Large intestine (tissue), 3 donors: ENCODE measurements at regions not wholly inside any gene's neighbourhood (a gene's known extent, or its start where the extent isn't known, plus 50 kb on each side); places are given as distances from the start of the nearest gene placed in this dataset.

ENCODE experiments used
- DNase-seq, 2 donors: peaks; one replicate each; pipeline versions ENCODE4 v3.0.0 to v3.0.0-alpha.2; 2013
- H3K27ac ChIP-seq: one replicate; pipeline ENCODE4 v1.5.1; 2013; ENCODE audit warnings: low read length
- H3K27me3 ChIP-seq: 2 replicates; pipeline ENCODE4 v1.6.1; 2013; ENCODE audit warnings: low read length; ENCODE audit not compliant: control insufficient read depth, insufficient read depth
- H3K36me3 ChIP-seq: 2 replicates; pipeline ENCODE4 v1.6.1; 2013; ENCODE audit warnings: low read length; ENCODE audit not compliant: control insufficient read depth, insufficient read depth
- H3K4me1 ChIP-seq: one replicate; pipeline ENCODE4 v1.6.1; 2013; ENCODE audit warnings: low read length; ENCODE audit not compliant: control insufficient read depth, insufficient read depth
- H3K4me3 ChIP-seq: one replicate; pipeline ENCODE4 v1.5.1; 2013; ENCODE audit warnings: low read length
- H3K9me3 ChIP-seq: one replicate; pipeline ENCODE4 v1.6.1; 2013; ENCODE audit warnings: mild to moderate bottlenecking, low read depth, low read length, moderate library complexity; ENCODE audit not compliant: control insufficient read depth
- WGBS: methylation state at CpG from one replicate; pipeline ENCODE4 v1.1.5; 2013; ENCODE audit warnings: low lambda C conversion rate; ENCODE audit not compliant: insufficient coverage; 5-methylcytosine and 5-hydroxymethylcytosine counted together

- WGBS, result 40% methylated on average over 1 of the region's 9 CpGs
- Histone ChIP-seq H3K9me3 (no peaks in the 10 kb centered on the region), H3K4me1 (peaks cover 3% of the 10 kb centered on the region), H3K27ac (peak overlapping the region; percentile 40), H3K4me3 (peak overlapping the region; percentile 11), H3K27me3 (no peaks in the 10 kb centered on the region), H3K36me3 (no peaks in the 10 kb centered on the region)
- peak in 1 of 2 donors; percentile 32 for DNase-seq
Observed at GRCh38 chr10:62637249-62638061, 167.1 kb upstream of the ADO start.

- no peaks in the 10 kb centered on the region for H3K27me3 ChIP-seq
- H3K4me3 ChIP-seq, result no peak overlapping the region
- H3K27ac ChIP-seq, result peak overlapping the region; percentile 40
- DNase-seq, result no peak
- H3K9me3 ChIP-seq, result no peaks in the 10 kb centered on the region
- no peaks in the 10 kb centered on the region for H3K36me3 ChIP-seq
- peaks cover 3% of the 10 kb centered on the region for H3K4me1 ChIP-seq
- 100% methylated on average over 1 of the region's 7 CpGs for WGBS
Observed at GRCh38 chr10:62638062-62638477, 166.4 kb upstream of the ADO start.

- no peaks in the 10 kb centered on the region for H3K27me3 ChIP-seq
- peaks cover 3% of the 10 kb centered on the region for H3K4me1 ChIP-seq
- no peak overlapping the region for H3K27ac ChIP-seq
- H3K4me3 ChIP-seq, result no peak overlapping the region
- no peak for DNase-seq
- no peaks in the 10 kb centered on the region for H3K36me3 ChIP-seq
- H3K9me3 ChIP-seq, result no peaks in the 10 kb centered on the region
- no CpG with 5 or more reads among the region's 2 CpGs for WGBS
Observed at GRCh38 chr10:62639144-62639543, 165.4 kb upstream of the ADO start.

DNA sequence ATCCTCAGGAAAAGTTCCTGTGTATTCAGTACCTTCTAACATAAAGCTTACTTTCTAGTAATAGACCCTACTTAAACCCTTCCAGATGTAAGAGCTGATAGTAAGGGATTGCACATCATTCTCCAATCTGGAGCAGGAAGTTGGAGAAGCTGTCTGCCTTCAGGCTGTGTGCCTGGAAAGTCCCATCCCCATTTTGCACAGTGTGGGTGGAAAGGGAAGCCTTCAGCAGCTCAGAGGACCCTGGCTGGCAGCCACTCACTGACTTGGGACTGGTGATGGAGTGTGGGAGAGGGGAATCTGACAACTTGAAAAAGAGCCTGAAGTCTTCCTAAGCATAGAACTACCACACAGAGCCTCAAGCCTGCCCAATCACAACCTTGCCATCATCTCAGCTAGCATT, 164.1 kb upstream of the ADO start:
- no peaks in the 10 kb centered on the region for H3K36me3 ChIP-seq
- H3K27me3 ChIP-seq, result no peaks in the 10 kb centered on the region
- H3K27ac ChIP-seq, result no peak overlapping the region
- DNase-seq, result no peak
- no peaks in the 10 kb centered on the region for H3K9me3 ChIP-seq
- H3K4me3 ChIP-seq, result no peak overlapping the region
- H3K4me1 ChIP-seq, result peaks cover 3% of the 10 kb centered on the region

DNA sequence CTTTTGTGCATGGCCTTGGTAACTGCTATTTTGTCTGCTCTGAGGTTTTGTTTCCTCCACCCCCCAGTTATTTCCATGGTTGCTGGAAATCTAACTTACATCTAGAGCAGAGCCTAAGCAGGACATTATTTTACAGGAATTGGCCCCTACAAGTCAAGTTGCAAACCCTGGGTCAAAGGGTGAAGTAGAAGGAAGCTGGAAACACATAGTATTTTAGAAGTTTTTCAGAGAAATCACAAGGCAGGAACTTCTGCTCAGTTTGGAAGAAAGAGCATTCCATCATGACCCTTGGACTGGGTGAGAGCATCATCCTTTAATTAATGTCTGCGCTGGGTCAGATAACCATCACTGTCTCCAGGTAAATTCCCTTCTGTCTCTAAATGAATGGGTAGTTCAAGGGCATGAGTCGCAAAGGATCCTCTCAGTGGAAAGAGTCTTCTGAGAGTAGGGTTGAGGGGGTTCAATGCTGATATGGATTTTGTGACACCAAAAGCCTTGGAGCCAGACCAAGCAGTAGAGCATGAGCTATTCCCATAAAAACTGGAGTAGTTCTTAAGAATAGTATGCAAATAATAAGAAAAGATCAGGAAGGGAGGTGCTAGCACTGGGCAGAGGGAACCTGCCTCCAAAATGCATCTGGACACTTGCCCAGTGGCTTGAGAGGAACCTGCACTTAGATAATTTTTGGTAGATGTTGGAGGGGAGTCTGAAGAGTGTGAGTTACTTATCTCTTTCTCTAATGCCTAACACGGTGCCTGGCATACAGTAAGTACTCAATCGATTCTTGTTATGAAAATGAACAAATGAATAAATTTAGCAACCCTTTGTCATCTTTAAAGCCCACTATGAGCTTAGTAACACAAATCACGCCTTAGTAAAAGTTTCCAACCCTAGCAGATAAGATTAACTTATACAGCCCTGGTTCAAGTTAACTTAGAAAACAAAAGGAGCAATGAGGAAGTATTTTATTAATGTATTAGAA, 160.6 kb upstream of the ADO start:
- H3K4me3 ChIP-seq, result no peak overlapping the region
- no peaks in the 10 kb centered on the region for H3K4me1 ChIP-seq
- H3K36me3 ChIP-seq, result no peaks in the 10 kb centered on the region
- no peak overlapping the region for H3K27ac ChIP-seq
- WGBS, result 67% methylated on average over 2 of the region's 5 CpGs
- no peaks in the 10 kb centered on the region for H3K9me3 ChIP-seq
- H3K27me3 ChIP-seq, result no peaks in the 10 kb centered on the region
- DNase-seq, result no peak

DNA sequence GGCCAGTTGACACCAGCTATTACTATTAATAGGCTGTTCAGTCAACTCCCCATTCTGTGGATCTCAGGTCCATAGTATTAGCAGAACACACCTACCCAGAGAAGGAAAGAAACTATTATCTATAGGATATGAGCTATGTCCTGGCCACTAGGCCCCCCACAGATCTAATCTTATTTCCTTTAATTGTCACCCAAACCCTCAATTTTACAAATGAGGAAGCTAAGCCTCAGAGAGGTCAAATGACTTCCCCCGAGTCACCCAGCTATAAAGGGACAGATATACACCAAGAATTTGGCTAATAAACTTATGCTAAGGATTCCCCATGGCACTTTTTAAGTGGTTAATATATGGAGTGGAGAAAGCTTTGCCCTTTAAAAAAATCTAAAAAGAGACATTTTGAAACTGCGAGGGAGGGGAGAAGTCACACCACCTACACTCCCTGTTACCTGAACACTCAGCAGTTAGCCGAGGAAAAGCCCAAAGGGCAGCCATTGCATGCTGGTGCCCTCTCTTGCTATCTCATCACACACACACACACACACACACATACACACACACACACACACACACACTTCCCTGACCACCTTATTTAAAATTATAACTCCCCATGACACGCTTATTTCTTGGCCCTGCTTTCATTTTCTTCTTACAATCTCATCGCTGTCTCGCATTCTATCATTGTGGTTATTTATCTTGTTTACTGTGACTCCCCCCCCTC, 157.0 kb upstream of the ADO start:
- Histone ChIP-seq H3K27ac (no peak overlapping the region), H3K27me3 (no peaks in the 10 kb centered on the region), H3K4me3 (no peak overlapping the region), H3K36me3 (no peaks in the 10 kb centered on the region), H3K4me1 (no peaks in the 10 kb centered on the region), H3K9me3 (no peaks in the 10 kb centered on the region)
- no peak for DNase-seq
- 90% methylated on average over 2 of the region's 6 CpGs for WGBS

DNA sequence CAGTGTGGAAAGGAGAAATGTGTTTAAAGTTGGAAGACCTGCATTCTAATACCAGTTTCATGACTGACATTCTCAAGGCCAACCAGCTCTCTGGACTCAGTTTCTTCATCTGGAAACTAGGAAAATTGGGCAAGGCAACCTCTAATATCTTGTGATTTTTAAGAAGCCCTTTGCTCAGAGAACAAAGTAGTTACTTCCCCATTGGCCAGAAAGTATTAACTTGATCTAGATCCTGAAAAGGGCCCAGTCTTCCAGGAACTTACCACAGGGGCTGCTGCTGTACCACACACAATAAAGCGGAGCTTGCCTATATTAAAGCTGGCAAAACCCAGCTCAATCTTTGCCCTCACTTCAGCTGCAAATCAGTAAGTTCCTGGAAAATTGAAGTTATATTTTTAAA, 155.6 kb upstream of the ADO start:
- Histone ChIP-seq H3K36me3 (no peaks in the 10 kb centered on the region), H3K4me1 (no peaks in the 10 kb centered on the region), H3K4me3 (no peak overlapping the region), H3K27ac (no peak overlapping the region), H3K9me3 (no peaks in the 10 kb centered on the region), H3K27me3 (no peaks in the 10 kb centered on the region)
- no CpG with 5 or more reads among the region's 1 CpG for WGBS
- no peak for DNase-seq

DNA sequence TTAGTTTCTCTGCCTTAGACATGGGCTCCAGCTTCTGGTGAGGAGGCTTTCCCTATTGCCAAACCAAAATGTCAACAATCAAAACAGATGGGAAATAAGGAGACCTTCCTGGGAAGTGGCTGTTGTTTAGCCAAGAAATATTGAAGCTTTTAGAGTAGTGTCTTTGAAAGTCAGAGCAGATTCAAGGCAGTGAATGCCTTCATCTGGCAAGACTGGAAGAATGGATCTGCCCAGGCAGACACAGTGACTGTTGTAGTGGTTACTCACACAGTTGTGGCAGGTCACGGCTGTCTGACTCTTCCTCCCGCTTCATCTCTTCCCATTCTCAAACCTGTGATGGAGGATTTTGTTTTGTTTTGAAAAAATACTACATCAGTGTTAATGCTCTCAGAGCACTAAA, 154.1 kb upstream of the ADO start:
- no peaks in the 10 kb centered on the region for H3K4me1 ChIP-seq
- DNase-seq, result no peak
- H3K4me3 ChIP-seq, result no peak overlapping the region
- H3K27me3 ChIP-seq, result no peaks in the 10 kb centered on the region
- H3K9me3 ChIP-seq, result no peaks in the 10 kb centered on the region
- no peak overlapping the region for H3K27ac ChIP-seq
- 100% methylated on average over 2 of the region's 2 CpGs for WGBS
- no peaks in the 10 kb centered on the region for H3K36me3 ChIP-seq

DNA sequence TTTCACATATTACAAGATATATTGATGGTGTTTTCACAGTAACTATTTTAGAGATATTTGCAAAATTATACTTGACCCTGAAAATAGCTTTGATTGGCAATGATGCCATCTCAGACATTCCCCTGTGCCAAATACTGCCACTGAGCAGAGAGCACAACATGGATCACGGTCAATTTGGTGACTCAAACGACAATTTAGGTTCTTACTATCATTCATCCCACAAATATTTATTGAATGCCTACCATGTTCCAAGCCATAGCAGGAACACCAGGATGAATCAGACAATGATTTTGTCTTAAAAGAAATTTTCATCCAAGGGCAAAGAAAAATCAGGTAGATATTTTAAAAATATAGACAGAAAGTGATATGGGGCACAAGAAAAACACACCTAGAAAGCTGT, 153.2 kb upstream of the ADO start:
- Histone ChIP-seq H3K4me3 (no peak overlapping the region), H3K36me3 (no peaks in the 10 kb centered on the region), H3K27me3 (no peaks in the 10 kb centered on the region), H3K4me1 (no peaks in the 10 kb centered on the region), H3K9me3 (no peaks in the 10 kb centered on the region), H3K27ac (no peak overlapping the region)
- no peak for DNase-seq
- no CpG with 5 or more reads among the region's 2 CpGs for WGBS

- Histone ChIP-seq H3K27me3 (no peaks in the 10 kb centered on the region), H3K4me3 (no peak overlapping the region), H3K36me3 (no peaks in the 10 kb centered on the region), H3K27ac (no peak overlapping the region), H3K4me1 (no peaks in the 10 kb centered on the region), H3K9me3 (no peaks in the 10 kb centered on the region)
- DNase-seq, result no peak
- WGBS, result no CpG with 5 or more reads among the region's 2 CpGs
Observed at GRCh38 chr10:62652114-62652513, 152.4 kb upstream of the ADO start.
